Activated CD8-positive, alpha-beta T cell treated with anti-CD3 and anti-CD28 coated beads for 36 hours (primary cell): ENCODE measurements at regions not wholly inside any gene's neighbourhood (a gene's known extent, or its start where the extent isn't known, plus 50 kb on each side); places are given as distances from the start of the nearest gene placed in this dataset.

Experiments
- ATAC-seq: fragments of 200-7000 bp; cut with Tn5 transposase; one replicate; pipeline ENCODE4 v1.10.0; 2021; ENCODE audit warnings: mild to moderate bottlenecking, moderate library complexity
- CTCF ChIA-PET: fragments of 350-600 bp; sonication (Branson Sonifier 250); formaldehyde crosslinking; loops from one replicate; lab custom pipeline; 2021; ENCODE audit warnings: antibody characterized with exemption; lab: Charles Lee
- POLR2A ChIA-PET: fragments of 350-600 bp; sonication (Branson Sonifier 250); formaldehyde crosslinking; loops from one replicate; lab custom pipeline; 2021; ENCODE audit warnings: antibody characterized with exemption; lab: Charles Lee
- DNase-seq: peaks from one replicate; pipeline ENCODE4 v3.0.0-alpha.2; 2020
- H3K27ac Mint-ChIP-seq: one replicate; pipeline ENCODE4 v1.8.0; 2021; ENCODE audit warnings: mild to moderate bottlenecking, mixed read lengths
- H3K27me3 Mint-ChIP-seq: one replicate; pipeline ENCODE4 v1.8.0; 2021; ENCODE audit warnings: mixed read lengths
- H3K36me3 Mint-ChIP-seq: one replicate; pipeline ENCODE4 v1.8.0; 2021; ENCODE audit warnings: low read depth, mixed read lengths
- H3K4me1 Mint-ChIP-seq: one replicate; pipeline ENCODE4 v1.8.0; 2021; ENCODE audit warnings: low read depth, mixed read lengths
- H3K4me3 Mint-ChIP-seq: one replicate; pipeline ENCODE4 v1.8.0; 2021; ENCODE audit warnings: mild to moderate bottlenecking, moderate library complexity, mixed read lengths
- H3K9me3 Mint-ChIP-seq: one replicate; pipeline ENCODE4 v1.8.0; 2021; ENCODE audit warnings: mixed read lengths
- CTCF ChIP-seq: fragments of 200-600 bp; IDR thresholded peaks from one replicate; pipeline ENCODE4 v1.8.0; 2022; ENCODE audit warnings: antibody characterized with exemption, mild to moderate bottlenecking
- intact Hi-C: fragments of 100-400 bp; cut with micrococcal nuclease; formaldehyde crosslinking; loops from one replicate; pipeline ENCODE4 v1.10.0; 2022

- Mint-ChIP-seq H3K9me3 (no peaks in the 10 kb centered on the region), H3K27ac (no peak overlapping the region), H3K27me3 (no peaks in the 10 kb centered on the region), H3K4me1 (no peaks in the 10 kb centered on the region), H3K36me3 (no peaks in the 10 kb centered on the region), H3K4me3 (no peak overlapping the region)
- ATAC-seq (no peak), DNase-seq (no peak)
- intact Hi-C loops: no loop called here
- ChIA-PET CTCF (no interaction called here), POLR2A (no interaction called here)
- TF ChIP-seq CTCF: no peak
Measured at GRCh38 chr6:146997062-146997461, 207.2 kb upstream of the STXBP5 start.

- no peak for DNase-seq
- TF ChIP-seq CTCF: no peak
- ChIA-PET CTCF (no interaction called here), POLR2A (no interaction called here)
- Mint-ChIP-seq H3K4me1 (no peaks in the 10 kb centered on the region), H3K27me3 (no peaks in the 10 kb centered on the region), H3K27ac (no peak overlapping the region), H3K9me3 (no peaks in the 10 kb centered on the region), H3K36me3 (no peaks in the 10 kb centered on the region), H3K4me3 (no peak overlapping the region)
- intact Hi-C loops: no loop called here
- no peak for ATAC-seq
Measured at GRCh38 chr6:146999766-147000165, 204.5 kb upstream of the STXBP5 start.

- no peak for DNase-seq
- POLR2A ChIA-PET: no interaction called here
Measured at GRCh38 chr6:147000545-147001488, 203.4 kb upstream of the STXBP5 start.

GRCh38 chr6:147001621-147002020 lies 202.6 kb upstream of the STXBP5 start:
- intact Hi-C loops: no loop called here
- CTCF ChIA-PET: no interaction called here
- Mint-ChIP-seq H3K9me3 (no peaks in the 10 kb centered on the region), H3K36me3 (no peaks in the 10 kb centered on the region), H3K4me3 (no peak overlapping the region), H3K4me1 (no peaks in the 10 kb centered on the region), H3K27ac (no peak overlapping the region), H3K27me3 (no peaks in the 10 kb centered on the region)
- DNase-seq (no peak), ATAC-seq (no peak)
- TF ChIP-seq CTCF: no peak
- POLR2A ChIA-PET: no interaction called here

More at GRCh38 chr6:147000545-147001488, 203.4 kb upstream of the STXBP5 start:
- H3K4me3 Mint-ChIP-seq: no peak overlapping the region
- no peak overlapping the region for H3K27ac Mint-ChIP-seq
- ATAC-seq: no peak
- no peaks in the 10 kb centered on the region for H3K36me3 Mint-ChIP-seq
- intact Hi-C loops: no loop called here
- H3K4me1 Mint-ChIP-seq: no peaks in the 10 kb centered on the region
- no peak for TF ChIP-seq CTCF
- CTCF ChIA-PET: no interaction called here
- no peaks in the 10 kb centered on the region for H3K9me3 Mint-ChIP-seq
- H3K27me3 Mint-ChIP-seq: no peaks in the 10 kb centered on the region

- intact Hi-C loops: no loop called here
- no peak for DNase-seq
- Mint-ChIP-seq H3K4me1 (no peaks in the 10 kb centered on the region), H3K36me3 (no peaks in the 10 kb centered on the region), H3K9me3 (no peaks in the 10 kb centered on the region), H3K27me3 (no peaks in the 10 kb centered on the region), H3K27ac (no peak overlapping the region), H3K4me3 (no peak overlapping the region)
- POLR2A ChIA-PET: no interaction called here
- CTCF ChIA-PET: interaction anchor here (1.1 kb wide), 1 partner anchor 14 kb away, joined by 3 read pairs; no protein-coding TSS in a partner anchor
- no peak for TF ChIP-seq CTCF
- no peak for ATAC-seq
Measured at GRCh38 chr6:147003186-147003585, 201.0 kb upstream of the STXBP5 start.
